Kidney (tissue), 13 donors: ENCODE measurements at regions not wholly inside any gene's neighbourhood (a gene's known extent, or its start where the extent isn't known, plus 50 kb on each side); places are given as distances from the start of the nearest gene placed in this dataset.

Experiments used
- DNase-seq, 5 donors: peaks; one replicate each; pipeline ENCODE4 v3.0.0-alpha.2; 2013 to 2020
- FAIRE-seq: peaks from 2 replicates; lab custom pipeline; 2012; peaks lifted over from hg19 to GRCh38; lab: Jason Lieb, UNC
- H3K27ac ChIP-seq, 2 donors: one replicate each; pipeline ENCODE4 v1.7.0; 2013; ENCODE audit warnings: low read depth in 2 of 2, low read length in 2 of 2, inconsistent platforms in 1 of 2
- H3K27me3 ChIP-seq: one replicate; pipeline ENCODE4 v1.7.1; 2013; ENCODE audit warnings: low read length, inconsistent platforms; ENCODE audit not compliant: control insufficient read depth, insufficient read depth
- H3K36me3 ChIP-seq, 3 donors: one replicate each; pipeline versions ENCODE4 v1.7.0 to v1.7.1; 2013; ENCODE audit warnings: low read length in 3 of 3, control low read depth in 1 of 3, inconsistent platforms in 1 of 3; ENCODE audit not compliant: insufficient read depth in 3 of 3, control insufficient read depth in 2 of 3
- H3K4me1 ChIP-seq, 3 donors: one replicate each; pipeline versions ENCODE4 v1.7.0 to v1.7.1; 2013; ENCODE audit warnings: low read length in 3 of 3, inconsistent platforms in 1 of 3, low read depth in 1 of 3; ENCODE audit not compliant: control insufficient read depth in 2 of 3, insufficient read depth in 2 of 3
- H3K4me3 ChIP-seq, 3 donors: one replicate each; pipeline versions ENCODE4 v1.7.0 to v1.8.1; 2013; ENCODE audit warnings: low read length in 3 of 3, control low read depth in 1 of 3, inconsistent platforms in 1 of 3
- H3K9ac ChIP-seq, 3 donors: one replicate each; pipeline versions ENCODE4 v1.7.0 to v1.7.1; 2013; ENCODE audit warnings: low read length in 3 of 3, control low read depth in 1 of 3, inconsistent platforms in 1 of 3
- H3K9me3 ChIP-seq, 3 donors: one replicate each; pipeline versions ENCODE4 v1.7.0 to v1.7.1; 2013; ENCODE audit warnings: low read length in 3 of 3, control low read depth in 1 of 3, inconsistent platforms in 1 of 3; ENCODE audit not compliant: control insufficient read depth in 2 of 3, insufficient read depth in 1 of 3
- intact Hi-C: fragments of 100-400 bp; cut with DNase I; formaldehyde crosslinking; loops from one replicate; pipeline ENCODE4 v1.11.1; 2022
- TF ChIP-seq, protein P1 (sequence below): IDR thresholded peaks from 3 replicates; pipeline ENCODE4 v1.5.1; 2012; ENCODE audit warnings: mild to moderate bottlenecking, moderate library complexity, borderline replicate concordance; ENCODE audit not compliant: insufficient read depth; ENCODE audit errors: extremely low read depth
- donor health status: control.
- donor health status: control.
- donor health status: control.
- donor health status: control.
- donor health status: control.
- donor health status: DM: yes; HTN: yes; CAD: no.
- donor health status: Normal renal cell carcinoma (clear cell type).

DNA sequence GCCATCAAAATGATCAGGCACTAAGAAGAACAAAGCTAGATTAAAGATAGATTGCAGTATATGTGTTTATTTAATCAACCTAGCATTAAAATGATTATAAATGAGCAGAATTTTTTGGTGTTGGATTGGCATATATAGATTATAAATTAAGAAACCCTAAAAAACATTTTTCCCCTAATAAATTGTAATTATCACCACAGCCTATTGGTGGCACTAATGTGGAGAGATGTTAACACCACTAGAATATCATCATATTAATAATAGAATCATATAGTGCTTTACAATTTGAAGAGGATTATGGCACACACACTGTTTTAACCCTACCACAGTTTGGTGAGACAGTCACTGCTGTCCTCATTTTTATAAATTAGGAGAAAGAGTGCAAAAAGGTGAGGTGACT lies 112.4 kb upstream of the RND3 start:
- TF ChIP-seq, protein P1, sequence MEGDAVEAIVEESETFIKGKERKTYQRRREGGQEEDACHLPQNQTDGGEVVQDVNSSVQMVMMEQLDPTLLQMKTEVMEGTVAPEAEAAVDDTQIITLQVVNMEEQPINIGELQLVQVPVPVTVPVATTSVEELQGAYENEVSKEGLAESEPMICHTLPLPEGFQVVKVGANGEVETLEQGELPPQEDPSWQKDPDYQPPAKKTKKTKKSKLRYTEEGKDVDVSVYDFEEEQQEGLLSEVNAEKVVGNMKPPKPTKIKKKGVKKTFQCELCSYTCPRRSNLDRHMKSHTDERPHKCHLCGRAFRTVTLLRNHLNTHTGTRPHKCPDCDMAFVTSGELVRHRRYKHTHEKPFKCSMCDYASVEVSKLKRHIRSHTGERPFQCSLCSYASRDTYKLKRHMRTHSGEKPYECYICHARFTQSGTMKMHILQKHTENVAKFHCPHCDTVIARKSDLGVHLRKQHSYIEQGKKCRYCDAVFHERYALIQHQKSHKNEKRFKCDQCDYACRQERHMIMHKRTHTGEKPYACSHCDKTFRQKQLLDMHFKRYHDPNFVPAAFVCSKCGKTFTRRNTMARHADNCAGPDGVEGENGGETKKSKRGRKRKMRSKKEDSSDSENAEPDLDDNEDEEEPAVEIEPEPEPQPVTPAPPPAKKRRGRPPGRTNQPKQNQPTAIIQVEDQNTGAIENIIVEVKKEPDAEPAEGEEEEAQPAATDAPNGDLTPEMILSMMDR, result no peak
- no peak for DNase-seq
- Histone ChIP-seq H3K4me1 (peaks cover 0 to 4% (median 2%) of the 10 kb centered on the region in 3 donors), H3K27me3 (no peaks in the 10 kb centered on the region), H3K9ac (no peak overlapping the region), H3K36me3 (no peaks in the 10 kb centered on the region), H3K27ac (no peak overlapping the region), H3K4me3 (no peak overlapping the region), H3K9me3 (no peaks in the 10 kb centered on the region)
- intact Hi-C loops, result no loop called here
- FAIRE-seq, result no peak

DNA sequence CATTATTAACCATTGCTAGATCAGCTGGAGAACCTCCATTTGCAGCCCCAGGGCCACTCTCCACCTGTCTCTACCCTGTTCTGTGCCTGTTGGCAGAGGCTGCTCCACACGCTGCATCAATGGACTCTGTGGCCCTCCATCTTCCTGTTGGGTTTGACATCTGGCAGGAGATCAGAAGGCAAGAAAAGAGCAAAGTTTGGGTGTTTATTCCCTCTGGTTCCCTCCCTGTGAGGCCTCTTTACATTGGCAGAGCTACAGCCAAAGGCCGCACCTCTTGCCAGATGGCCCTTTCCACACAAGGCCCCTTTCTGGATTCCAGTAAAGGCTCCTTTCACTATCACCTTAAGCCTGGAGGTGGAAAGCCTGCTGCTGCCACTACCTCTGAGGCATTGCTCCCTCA lies 110.9 kb upstream of the RND3 start:
- FAIRE-seq, result no peak
- TF ChIP-seq, protein P1, result no peak
- intact Hi-C loops, result no loop called here

DNA sequence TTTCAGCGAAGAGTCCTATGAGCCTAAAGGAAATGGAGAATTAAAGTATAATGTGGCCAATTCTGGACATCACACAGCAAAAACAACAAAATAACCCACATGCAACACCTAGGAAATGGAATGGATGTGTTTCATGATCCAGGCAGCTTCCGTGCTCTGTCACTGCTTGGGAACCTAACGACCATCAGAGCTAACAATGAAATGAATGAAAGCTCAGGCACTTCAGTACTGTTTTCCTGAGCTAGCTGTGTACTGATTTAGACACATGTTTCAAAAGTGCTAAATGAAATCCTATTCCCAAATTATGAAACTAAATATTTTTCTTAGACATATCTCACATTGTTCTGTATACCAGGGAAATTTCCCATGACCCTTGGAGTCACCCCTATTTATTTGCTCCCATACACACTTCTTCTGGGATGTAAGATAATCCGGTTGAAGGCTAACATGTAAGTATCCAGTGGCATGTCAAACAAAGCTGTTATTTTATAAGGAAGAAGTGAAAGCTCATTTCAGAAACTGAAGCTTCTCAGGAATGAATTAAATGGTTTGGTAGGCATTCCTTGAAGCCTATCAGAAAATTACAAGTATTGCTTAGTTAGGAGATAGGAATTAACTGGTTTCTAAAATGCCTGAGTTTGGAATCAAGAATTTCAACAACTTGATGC lies 108.5 kb upstream of the RND3 start:
- no peak overlapping the region for H3K27ac ChIP-seq
- no peaks in the 10 kb centered on the region for H3K4me1 ChIP-seq
- no peaks in the 10 kb centered on the region for H3K9me3 ChIP-seq
- no peaks in the 10 kb centered on the region for H3K36me3 ChIP-seq
- FAIRE-seq (no peak), DNase-seq (peak in 2 of 5 donors; percentile 33 to 38)
- no peak overlapping the region for H3K9ac ChIP-seq
- no peak overlapping the region for H3K4me3 ChIP-seq
- H3K27me3 ChIP-seq, result no peaks in the 10 kb centered on the region
- TF ChIP-seq, protein P1, result no peak
- intact Hi-C loops, result no loop called here

More for the DNA sequence above, 110.9 kb upstream of the RND3 start:
- Histone ChIP-seq H3K27ac (no peak overlapping the region), H3K9me3 (no peaks in the 10 kb centered on the region), H3K9ac (no peak overlapping the region), H3K4me1 (peaks cover 0 to 4% (median 2%) of the 10 kb centered on the region in 3 donors), H3K27me3 (no peaks in the 10 kb centered on the region), H3K36me3 (no peaks in the 10 kb centered on the region), H3K4me3 (no peak overlapping the region)
- no peak for DNase-seq

DNA sequence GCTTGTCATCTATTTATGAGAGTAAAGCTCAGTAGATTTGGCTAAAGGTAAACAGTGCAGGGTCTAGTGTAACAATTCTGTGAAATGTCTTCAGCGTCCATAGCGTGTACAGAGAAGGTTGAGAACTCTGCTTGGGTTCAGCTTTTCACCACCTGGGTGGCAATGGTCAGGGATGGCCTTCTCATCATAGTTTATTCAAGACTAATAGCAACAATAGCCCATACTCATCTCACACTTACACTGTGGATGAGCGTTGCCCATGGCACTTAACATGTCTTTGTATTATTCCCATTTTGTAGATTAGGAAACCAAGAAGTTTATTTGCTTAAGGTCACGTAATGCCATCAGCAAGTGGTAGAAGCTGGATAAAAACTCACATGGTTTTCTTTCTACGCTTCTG lies 106.8 kb upstream of the RND3 start:
- intact Hi-C loops, result no loop called here
- FAIRE-seq (no peak), DNase-seq (no peak)
- H3K9ac ChIP-seq, result no peak overlapping the region
- H3K27me3 ChIP-seq, result no peaks in the 10 kb centered on the region
- H3K9me3 ChIP-seq, result no peaks in the 10 kb centered on the region
- TF ChIP-seq, protein P1, result no peak
- H3K27ac ChIP-seq, result no peak overlapping the region
- no peaks in the 10 kb centered on the region for H3K4me1 ChIP-seq
- no peaks in the 10 kb centered on the region for H3K36me3 ChIP-seq
- H3K4me3 ChIP-seq, result no peak overlapping the region
